Suprapubic skin (tissue), 4 donors: ENCODE measurements at regions not wholly inside any gene's neighbourhood (a gene's known extent, or its start where the extent isn't known, plus 50 kb on each side); places are given as distances from the start of the nearest gene placed in this dataset.

Source experiments
- CTCF ChIP-seq, 2 donors: fragments of 200-600 bp in 1 of 2; fragments of 450-650 bp in 1 of 2; sonication (generic) in 1 of 2; IDR thresholded peaks; one replicate each; pipeline ENCODE4 v1.5.1; 2016 to 2019; ENCODE audit warnings: antibody characterized with exemption in 2 of 2, mild to moderate bottlenecking in 1 of 2, moderate library complexity in 1 of 2
- EP300 ChIP-seq: sonication (generic); formaldehyde crosslinking; IDR thresholded peaks from one replicate; pipeline ENCODE4 v1.6.1; 2017; ENCODE audit warnings: antibody characterized with exemption
- POLR2AphosphoS5 ChIP-seq, 3 donors: sonication (generic); formaldehyde crosslinking; IDR thresholded peaks; one replicate each; pipeline ENCODE4 v1.6.1; 2017; ENCODE audit warnings: antibody characterized with exemption in 3 of 3

DNA sequence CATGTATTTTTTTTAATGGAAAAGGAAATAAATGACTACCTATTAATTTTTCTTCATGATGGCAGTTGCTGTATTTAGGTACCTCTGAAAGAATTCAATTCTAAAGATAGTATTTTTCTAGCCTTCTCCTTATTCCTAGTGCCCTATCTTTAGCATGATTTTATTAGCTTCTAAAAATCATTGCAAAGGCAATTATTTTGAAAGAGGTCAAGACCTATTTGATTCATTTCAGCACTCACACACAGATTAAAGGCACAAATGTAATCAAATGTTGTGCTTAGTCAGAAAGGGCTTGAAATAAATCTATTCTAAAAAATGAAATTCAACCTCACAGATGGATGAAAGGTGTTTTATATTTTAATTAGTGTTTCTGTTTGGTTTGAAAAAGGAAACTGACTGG is 74.8 kb upstream of the POF1B start:
- TF ChIP-seq EP300 (no peak), CTCF (IDR thresholded peaks at IDR 0.05) (no peak), POLR2AphosphoS5 (IDR thresholded peaks at IDR 0.05) (no peak)
